WERI-Rb-1 (cell line): ENCODE measurements at regions not wholly inside any gene's neighbourhood (a gene's known extent, or its start where the extent isn't known, plus 50 kb on each side); places are given as distances from the start of the nearest gene placed in this dataset.

Source experiments
- DNase-seq: peaks from one replicate; pipeline ENCODE4 v3.0.0-alpha.2; 2020
- H3K27ac ChIP-seq: fragments of 250-450 bp; sonication (Bioruptor Pico); 2 replicates; pipeline ENCODE4 v1.5.1; 2020; ENCODE audit warnings: mild to moderate bottlenecking, moderate library complexity
- H3K27me3 ChIP-seq: fragments of 250-450 bp; sonication (Bioruptor Pico); 2 replicates; pipeline ENCODE4 v1.5.1; 2021; ENCODE audit warnings: mild to moderate bottlenecking, low read depth, moderate library complexity; ENCODE audit not compliant: insufficient read depth, severe bottlenecking
- H3K36me3 ChIP-seq: fragments of 250-450 bp; sonication (Bioruptor Pico); 2 replicates; pipeline ENCODE4 v1.5.1; 2020; ENCODE audit warnings: mild to moderate bottlenecking, moderate library complexity
- H3K4me3 ChIP-seq: 2 replicates; pipeline ENCODE4 v1.5.1; 2011; ENCODE audit warnings: low read depth, mild to moderate bottlenecking, control low read depth, low read length
- H3K9me3 ChIP-seq: fragments of 250-450 bp; sonication (Bioruptor Pico); 2 replicates; pipeline ENCODE4 v1.5.1; 2021; ENCODE audit warnings: mild to moderate bottlenecking, moderate library complexity; ENCODE audit not compliant: severe bottlenecking
- CTCF ChIP-seq: IDR thresholded peaks from 2 replicates; pipeline ENCODE4 v1.5.1; 2011; ENCODE audit warnings: low read depth, mild to moderate bottlenecking, control low read depth, inconsistent platforms, low read length

- Histone ChIP-seq H3K9me3 (peaks cover 8% of the 10 kb centered on the region), H3K4me3 (no peak overlapping the region), H3K36me3 (no peaks in the 10 kb centered on the region), H3K27me3 (no peaks in the 10 kb centered on the region), H3K27ac (no peak overlapping the region)
- no peak for TF ChIP-seq CTCF
- no peak for DNase-seq
These were observed 125.5 kb downstream of the CRYAA start for GRCh38 chr21:43294194-43294902.

- DNase-seq = no peak
- Histone ChIP-seq H3K27me3 (no peaks in the 10 kb centered on the region), H3K36me3 (no peaks in the 10 kb centered on the region), H3K9me3 (peaks cover 8% of the 10 kb centered on the region), H3K27ac (no peak overlapping the region), H3K4me3 (no peak overlapping the region)
- no peak for TF ChIP-seq CTCF
These were observed 124.0 kb downstream of the CRYAA start for GRCh38 chr21:43292866-43293142.

GRCh38 chr21:43292041-43292865 is 123.4 kb downstream of the CRYAA start:
- Histone ChIP-seq H3K4me3 (no peak overlapping the region), H3K27ac (no peak overlapping the region), H3K36me3 (no peaks in the 10 kb centered on the region), H3K27me3 (no peaks in the 10 kb centered on the region), H3K9me3 (peaks cover 8% of the 10 kb centered on the region)
- no peak for TF ChIP-seq CTCF
- no peak for DNase-seq

GRCh38 chr21:43291347-43291950 is 122.6 kb downstream of the CRYAA start:
- peaks cover 8% of the 10 kb centered on the region for H3K9me3 ChIP-seq
- no peak overlapping the region for H3K4me3 ChIP-seq
- no peaks in the 10 kb centered on the region for H3K27me3 ChIP-seq
- no peak for TF ChIP-seq CTCF
- H3K36me3 ChIP-seq = no peaks in the 10 kb centered on the region
- no peak for DNase-seq
- H3K27ac ChIP-seq = no peak overlapping the region

GRCh38 chr21:43290421-43291346 is 121.9 kb downstream of the CRYAA start:
- TF ChIP-seq CTCF = no peak
- no peaks in the 10 kb centered on the region for H3K27me3 ChIP-seq
- DNase-seq = peak; percentile 55
- no peak overlapping the region for H3K27ac ChIP-seq
- no peaks in the 10 kb centered on the region for H3K36me3 ChIP-seq
- no peak overlapping the region for H3K4me3 ChIP-seq
- H3K9me3 ChIP-seq = peaks cover 3% of the 10 kb centered on the region
